ENCODE measurements at regions not wholly inside any gene's neighbourhood (a gene's known extent, or its start where the extent isn't known, plus 50 kb on each side); places are given as distances from the start of the nearest gene placed in this dataset.

GRCh38 chr9:14445946-14446345, 132.0 kb upstream of the NFIB start:
- POLR2A ChIA-PET, result no interaction called here
- TF ChIP-seq, protein P1, sequence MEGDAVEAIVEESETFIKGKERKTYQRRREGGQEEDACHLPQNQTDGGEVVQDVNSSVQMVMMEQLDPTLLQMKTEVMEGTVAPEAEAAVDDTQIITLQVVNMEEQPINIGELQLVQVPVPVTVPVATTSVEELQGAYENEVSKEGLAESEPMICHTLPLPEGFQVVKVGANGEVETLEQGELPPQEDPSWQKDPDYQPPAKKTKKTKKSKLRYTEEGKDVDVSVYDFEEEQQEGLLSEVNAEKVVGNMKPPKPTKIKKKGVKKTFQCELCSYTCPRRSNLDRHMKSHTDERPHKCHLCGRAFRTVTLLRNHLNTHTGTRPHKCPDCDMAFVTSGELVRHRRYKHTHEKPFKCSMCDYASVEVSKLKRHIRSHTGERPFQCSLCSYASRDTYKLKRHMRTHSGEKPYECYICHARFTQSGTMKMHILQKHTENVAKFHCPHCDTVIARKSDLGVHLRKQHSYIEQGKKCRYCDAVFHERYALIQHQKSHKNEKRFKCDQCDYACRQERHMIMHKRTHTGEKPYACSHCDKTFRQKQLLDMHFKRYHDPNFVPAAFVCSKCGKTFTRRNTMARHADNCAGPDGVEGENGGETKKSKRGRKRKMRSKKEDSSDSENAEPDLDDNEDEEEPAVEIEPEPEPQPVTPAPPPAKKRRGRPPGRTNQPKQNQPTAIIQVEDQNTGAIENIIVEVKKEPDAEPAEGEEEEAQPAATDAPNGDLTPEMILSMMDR (IDR thresholded peaks at IDR 0.05; ENCODE audit: insufficient read depth, low read depth, low read length), result no peak
- no peak for DNase-seq (ENCODE audit: low read depth)
- Histone ChIP-seq H3K36me3 (ENCODE audit: control insufficient read depth, insufficient read depth, low read length) (no peaks in the 10 kb centered on the region), H3K27me3 (ENCODE audit: control insufficient read depth, insufficient read depth, low read length) (no peaks in the 10 kb centered on the region), H3K4me3 (ENCODE audit: low read depth, low read length) (no peak overlapping the region)
- CTCF ChIA-PET, result interaction anchor here (1.2 kb wide), 1 partner anchor 12 kb away, joined by 3 read pairs; no protein-coding TSS in a partner anchor

DNA sequence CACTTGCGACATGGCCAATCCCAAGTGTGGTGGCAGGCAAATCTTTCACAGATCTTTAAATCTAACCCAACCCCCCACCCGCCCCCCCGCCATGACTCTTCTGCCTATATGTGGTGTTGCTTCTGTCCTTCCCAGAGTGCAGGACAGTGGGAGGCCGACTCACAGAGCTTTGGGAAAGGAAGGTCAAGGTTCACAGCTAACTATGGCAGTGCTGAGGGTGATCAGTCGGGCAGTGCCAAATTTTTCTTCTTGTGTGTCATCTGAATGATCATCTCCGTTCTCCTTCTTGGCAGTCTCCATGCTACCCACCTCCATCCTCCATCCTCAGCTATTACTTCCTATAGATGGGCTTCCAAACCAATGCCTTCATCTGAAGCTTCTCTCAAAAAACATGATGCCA, 129.0 kb upstream of the NFIB start:
- no peak overlapping the region for H3K4me3 ChIP-seq (ENCODE audit: low read depth, low read length)
- POLR2A ChIA-PET, result no interaction called here
- H3K36me3 ChIP-seq (ENCODE audit: control insufficient read depth, insufficient read depth, low read length), result no peaks in the 10 kb centered on the region
- DNase-seq (ENCODE audit: low read depth), result no peak
- TF ChIP-seq, protein P1 (IDR thresholded peaks at IDR 0.05; ENCODE audit: insufficient read depth, low read depth, low read length), result no peak
- no peaks in the 10 kb centered on the region for H3K27me3 ChIP-seq (ENCODE audit: control insufficient read depth, insufficient read depth, low read length)
- CTCF ChIA-PET, result interaction anchor here (0.7 to 3.0 kb wide), 3 partner anchors 10 to 25 kb away, joined by 3 to 13 read pairs (median 7); no protein-coding TSS in a partner anchor

GRCh38 chr9:14441976-14442651, 128.2 kb upstream of the NFIB start:
- POLR2A ChIA-PET, result no interaction called here
- Histone ChIP-seq H3K4me3 (ENCODE audit: low read depth, low read length) (no peak overlapping the region), H3K36me3 (ENCODE audit: control insufficient read depth, insufficient read depth, low read length) (no peaks in the 10 kb centered on the region), H3K27me3 (ENCODE audit: control insufficient read depth, insufficient read depth, low read length) (no peaks in the 10 kb centered on the region; the same call in 1 of the 2 replicates)
- TF ChIP-seq, protein P1 (IDR thresholded peaks at IDR 0.05; ENCODE audit: insufficient read depth, low read depth, low read length), result peak; percentile 20
- CTCF ChIA-PET, result interaction anchor here (0.7 to 3.0 kb wide), 4 partner anchors 9 to 711 kb away, joined by 3 to 13 read pairs (median 5); no protein-coding TSS in a partner anchor
- no peak for DNase-seq (ENCODE audit: low read depth)

- Histone ChIP-seq H3K27me3 (ENCODE audit: control insufficient read depth, insufficient read depth, low read length) (peaks cover 1% of the 10 kb centered on the region), H3K4me3 (ENCODE audit: low read depth, low read length) (no peak overlapping the region), H3K36me3 (ENCODE audit: control insufficient read depth, insufficient read depth, low read length) (no peaks in the 10 kb centered on the region)
- ChIA-PET POLR2A (no interaction called here), CTCF (interaction anchor here (0.7 kb wide), 1 partner anchor 710 kb away, joined by 3 read pairs; no protein-coding TSS in a partner anchor)
- TF ChIP-seq, protein P1 (IDR thresholded peaks at IDR 0.05; ENCODE audit: insufficient read depth, low read depth, low read length), result no peak
- no peak for DNase-seq (ENCODE audit: low read depth)
Observed at GRCh38 chr9:14441115-14441514, 127.2 kb upstream of the NFIB start.

DNA sequence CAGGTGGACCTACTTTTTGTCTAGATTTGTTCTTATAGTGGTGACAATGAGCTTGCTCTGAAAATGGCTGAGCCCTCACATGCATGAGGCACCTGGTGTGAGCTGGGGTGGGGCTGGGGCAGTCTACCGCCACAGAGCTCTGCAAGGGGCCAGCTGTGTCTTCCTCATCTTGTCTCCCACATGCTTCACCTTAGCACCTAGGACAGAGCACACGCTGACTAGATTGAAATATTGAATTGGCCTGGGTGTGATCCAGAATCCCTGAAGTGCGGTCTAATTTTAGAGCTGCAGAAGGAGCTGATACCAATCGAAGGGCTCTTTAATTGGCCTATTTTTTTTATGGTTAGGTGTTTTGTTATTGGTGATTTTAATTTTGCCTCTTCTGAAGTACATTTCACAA, 126.1 kb upstream of the NFIB start:
- Histone ChIP-seq H3K27me3 (ENCODE audit: control insufficient read depth, insufficient read depth, low read length) (peaks cover 1% of the 10 kb centered on the region), H3K4me3 (ENCODE audit: low read depth, low read length) (no peak overlapping the region), H3K36me3 (ENCODE audit: control insufficient read depth, insufficient read depth, low read length) (no peaks in the 10 kb centered on the region)
- CTCF ChIA-PET, result interaction anchor here (0.6 to 4.1 kb wide), 3 partner anchors 12 to 330 kb away, joined by 3 to 30 read pairs (median 3); no protein-coding TSS in a partner anchor
- POLR2A ChIA-PET, result no interaction called here
- no peak for DNase-seq (ENCODE audit: low read depth)
- TF ChIP-seq, protein P1 (IDR thresholded peaks at IDR 0.05; ENCODE audit: insufficient read depth, low read depth, low read length), result no peak

All from BJ (cell line).